ENCODE measurements at regions not wholly inside any gene's neighbourhood (a gene's known extent, or its start where the extent isn't known, plus 50 kb on each side); places are given as distances from the start of the nearest gene placed in this dataset.

GRCh38 chr22:34000879-34001526 is 80.7 kb upstream of the LARGE1 start:
- DNase-seq (ENCODE audit: low read depth in 1 of 2, low spot score in 1 of 2) (no peak), ATAC-seq (no peak), FAIRE-seq (no peak)
- H3K27ac ChIP-seq = no peak overlapping the region
- POLR2A ChIA-PET = no interaction called here
- no peaks in the 10 kb centered on the region for H3K4me1 ChIP-seq
- TF ChIP-seq HOXB5 (CRISPR knock-in tag; IDR thresholded peaks at IDR 0.05) (no peak), BCL3 (IDR thresholded peaks at IDR 0.05) (no peak), CTCF (IDR thresholded peaks at IDR 0.05) (no peak)
- H3K4me2 ChIP-seq = no peak overlapping the region
- no peak overlapping the region for H3K4me3 ChIP-seq
- CTCF ChIA-PET = no interaction called here
- 0% methylated on average over 1 of the region's 2 CpGs for WGBS (ENCODE audit: missing lambda C conversion rate)
- no peaks in the 10 kb centered on the region for H3K9me3 ChIP-seq

- no peaks in the 10 kb centered on the region for H3K9me3 ChIP-seq
- no peak overlapping the region for H3K4me2 ChIP-seq
- TF ChIP-seq HOXB13 (CRISPR knock-in tag; IDR thresholded peaks at IDR 0.05; ENCODE audit: low read depth) = no peak
- no peak for TF ChIP-seq ATOH8 (CRISPR knock-in tag; IDR thresholded peaks at IDR 0.05; ENCODE audit: low read depth)
- no peak for TF ChIP-seq PHF8 (IDR thresholded peaks at IDR 0.05; ENCODE audit: borderline replicate concordance, low read depth)
- TF ChIP-seq RAD21 (conservative IDR thresholded peaks at IDR 0.05 in 1 of 2, IDR thresholded peaks at IDR 0.05 in 1 of 2) = no peak
- ATAC-seq (no peak), FAIRE-seq (no peak), DNase-seq (ENCODE audit: low read depth in 1 of 2, low spot score in 1 of 2) (no peak)
- no peak overlapping the region for H3K27ac ChIP-seq
- 32% methylated on average over 3 of the region's 3 CpGs for WGBS (ENCODE audit: missing lambda C conversion rate)
- CTCF ChIA-PET = no interaction called here
- POLR2A ChIA-PET = no interaction called here
- no peak overlapping the region for H3K4me3 ChIP-seq
- H3K4me1 ChIP-seq = no peaks in the 10 kb centered on the region
Measured at GRCh38 chr22:34001701-34002466, 81.6 kb upstream of the LARGE1 start.

GRCh38 chr22:34004058-34004457 is 83.8 kb upstream of the LARGE1 start:
- no peak for TF ChIP-seq HEYL (CRISPR knock-in tag; IDR thresholded peaks at IDR 0.05)
- TF ChIP-seq GATA3 (IDR thresholded peaks at IDR 0.05; ENCODE audit: borderline replicate concordance) = no peak
- POLR2A ChIA-PET = no interaction called here
- Histone ChIP-seq H3K4me1 (no peaks in the 10 kb centered on the region), H3K4me2 (no peak overlapping the region), H3K9me3 (no peaks in the 10 kb centered on the region), H3K4me3 (no peak overlapping the region), H3K27ac (no peak overlapping the region)
- FAIRE-seq (no peak), DNase-seq (ENCODE audit: low read depth in 1 of 2, low spot score in 1 of 2) (no peak), ATAC-seq (no peak)
- 1% methylated on average over 5 of the region's 5 CpGs for WGBS (ENCODE audit: missing lambda C conversion rate)
- CTCF ChIA-PET = no interaction called here

- TF ChIP-seq MYC (IDR thresholded peaks at IDR 0.05; ENCODE audit: borderline replicate concordance, low read length) (no peak), HOXB5 (CRISPR knock-in tag; IDR thresholded peaks at IDR 0.05) (no peak), HEYL (CRISPR knock-in tag; IDR thresholded peaks at IDR 0.05) (no peak), BHLHE40 (IDR thresholded peaks at IDR 0.05; ENCODE audit: low read depth, low read length) (no peak), POLR2AphosphoS2 (conservative IDR thresholded peaks at IDR 0.05; ENCODE audit: low read length) (no peak), CTCF (IDR thresholded peaks at IDR 0.05) (no peak), TFCP2L1 (CRISPR knock-in tag; IDR thresholded peaks at IDR 0.05) (no peak), KDM5A (IDR thresholded peaks at IDR 0.05) (no peak), TP53 (CRISPR knock-in tag; IDR thresholded peaks at IDR 0.05) (no peak), KDM1A (IDR thresholded peaks at IDR 0.05; ENCODE audit: low read depth) (no peak), NPAS2 (CRISPR knock-in tag; IDR thresholded peaks at IDR 0.05; ENCODE audit: borderline replicate concordance) (no peak), FOXS1 (CRISPR knock-in tag; IDR thresholded peaks at IDR 0.05) (no peak), CEBPB (IDR thresholded peaks at IDR 0.05) (no peak), GATA3 (IDR thresholded peaks at IDR 0.05; ENCODE audit: borderline replicate concordance) (no peak), JUNB (IDR thresholded peaks at IDR 0.05) (no peak)
- CTCF ChIA-PET = no interaction called here
- ATAC-seq = no peak
- Histone ChIP-seq H3K4me3 (no peak overlapping the region), H3K27ac (no peak overlapping the region), H3K4me1 (no peaks in the 10 kb centered on the region), H3K9me3 (no peaks in the 10 kb centered on the region), H3K4me2 (no peak overlapping the region)
- DNase-seq (ENCODE audit: low read depth in 1 of 2, low spot score in 1 of 2) = no peak
- no peak for FAIRE-seq
- POLR2A ChIA-PET = no interaction called here
- no CpG with 5 or more reads among the region's 3 CpGs for WGBS (ENCODE audit: missing lambda C conversion rate)
Measured at GRCh38 chr22:34010259-34010658, 90.0 kb upstream of the LARGE1 start.
